Gastroesophageal sphincter (tissue), 3 donors: ENCODE measurements at regions not wholly inside any gene's neighbourhood (a gene's known extent, or its start where the extent isn't known, plus 50 kb on each side); places are given as distances from the start of the nearest gene placed in this dataset.

Experiments used
- CTCF ChIP-seq, 4 experiments: fragments of 200-600 bp in 2 of 4; fragments of 450-650 bp in 2 of 4; sonication (generic) in 1 of 4; IDR thresholded peaks; one replicate each; pipeline ENCODE4 v1.5.1; 2017 to 2019; ENCODE audit warnings: antibody characterized with exemption in 4 of 4, mild to moderate bottlenecking in 2 of 4, moderate library complexity in 2 of 4
- EP300 ChIP-seq: sonication (generic); formaldehyde crosslinking; IDR thresholded peaks from one replicate; pipeline ENCODE4 v1.6.1; 2017; ENCODE audit warnings: antibody characterized with exemption, mild to moderate bottlenecking
- POLR2A ChIP-seq, 2 donors: fragments of 450-650 bp; IDR thresholded peaks; one replicate each; pipeline ENCODE4 v1.6.1; 2017; ENCODE audit warnings: antibody characterized with exemption in 2 of 2, mild to moderate bottlenecking in 2 of 2, moderate library complexity in 1 of 2

- TF ChIP-seq CTCF (IDR thresholded peaks at IDR 0.05), result no peak
- no peak for TF ChIP-seq EP300
- TF ChIP-seq POLR2A (IDR thresholded peaks at IDR 0.05), result no peak
These were observed 391.2 kb upstream of the NUDT12 start for GRCh38 chr5:103953601-103954382.
